Liver (tissue), 3 donors: ENCODE measurements at regions not wholly inside any gene's neighbourhood (a gene's known extent, or its start where the extent isn't known, plus 50 kb on each side); places are given as distances from the start of the nearest gene placed in this dataset.

Source experiments
- ATF3 ChIP-seq: IDR thresholded peaks from 2 replicates; pipeline ENCODE4 v1.6.1; 2016; ENCODE audit warnings: antibody characterized with exemption
- CTCF ChIP-seq: fragments of 150-350 bp; IDR thresholded peaks from 2 replicates; pipeline ENCODE4 v1.5.1; 2017; ENCODE audit warnings: improper control_type of control experiment, low read depth, low read length; ENCODE audit not compliant: missing input control
- GABPA ChIP-seq, 2 donors: IDR thresholded peaks in 1 of 2; conservative IDR thresholded peaks in 1 of 2; 2 replicates each; pipeline ENCODE4 v1.6.1; 2016; ENCODE audit warnings: antibody characterized with exemption in 2 of 2, mild to moderate bottlenecking in 1 of 2, moderate library complexity in 1 of 2
- HNF4A ChIP-seq, 2 donors: conservative IDR thresholded peaks; 2 replicates each; pipeline ENCODE4 v1.6.1; 2016; ENCODE audit warnings: antibody characterized with exemption in 2 of 2, mild to moderate bottlenecking in 2 of 2
- JUND ChIP-seq, 2 donors: IDR thresholded peaks; 2 replicates each; pipeline ENCODE4 v1.6.1; 2016; ENCODE audit warnings: antibody characterized with exemption in 2 of 2
- MAX ChIP-seq: IDR thresholded peaks from 2 replicates; pipeline ENCODE4 v1.6.1; 2016; ENCODE audit warnings: antibody characterized with exemption
- NR2F2 ChIP-seq: IDR thresholded peaks from 2 replicates; pipeline ENCODE4 v1.6.1; 2016; ENCODE audit warnings: antibody characterized with exemption
- RAD21 ChIP-seq, 2 donors: IDR thresholded peaks; 2 replicates each; pipeline ENCODE4 v1.6.1; 2016; ENCODE audit warnings: antibody characterized with exemption in 2 of 2, mild to moderate bottlenecking in 2 of 2
- REST ChIP-seq: IDR thresholded peaks from 2 replicates; pipeline ENCODE4 v1.6.1; 2016; ENCODE audit warnings: antibody characterized with exemption, mild to moderate bottlenecking
- RXRA ChIP-seq, 2 donors: IDR thresholded peaks; 2 replicates each; pipeline ENCODE4 v1.6.1; 2017 to 2018; ENCODE audit warnings: antibody characterized with exemption in 2 of 2, mild to moderate bottlenecking in 1 of 2
- SP1 ChIP-seq: IDR thresholded peaks from 2 replicates; pipeline ENCODE4 v1.6.1; 2018; ENCODE audit warnings: antibody characterized with exemption, mild to moderate bottlenecking
- TAF1 ChIP-seq: conservative IDR thresholded peaks from 2 replicates; pipeline ENCODE4 v1.6.1; 2016; ENCODE audit warnings: antibody characterized with exemption, mild to moderate bottlenecking
- YY1 ChIP-seq: IDR thresholded peaks from 2 replicates; pipeline ENCODE4 v1.6.1; 2016; ENCODE audit warnings: antibody characterized with exemption, mild to moderate bottlenecking
- ZBTB33 ChIP-seq: IDR thresholded peaks from 2 replicates; pipeline ENCODE4 v1.6.1; 2016; ENCODE audit warnings: antibody characterized with exemption
- donor health status: healthy.
- donor health status: healthy.

GRCh38 chr12:125573271-125573670, 508.0 kb downstream of the AACS start:
- TF ChIP-seq CTCF (no peak), REST (no peak), RAD21 (IDR thresholded peaks at IDR 0.05) (no peak), MAX (no peak), YY1 (no peak), JUND (IDR thresholded peaks at IDR 0.05) (no peak), ATF3 (no peak), TAF1 (no peak), GABPA (IDR thresholded peaks at IDR 0.05 in 1 of 2, conservative IDR thresholded peaks at IDR 0.05 in 1 of 2) (no peak), ZBTB33 (no peak), RXRA (IDR thresholded peaks at IDR 0.05) (no peak), HNF4A (conservative IDR thresholded peaks at IDR 0.05) (no peak), NR2F2 (no peak), SP1 (no peak)
